ENCODE measurements at regions not wholly inside any gene's neighbourhood (a gene's known extent, or its start where the extent isn't known, plus 50 kb on each side); places are given as distances from the start of the nearest gene placed in this dataset.
"Not testable (repeated sequence)": the region's sequence is repeated elsewhere in the genome, so short reads cannot be mapped to it uniquely, and the experiment has no call there.

DNA sequence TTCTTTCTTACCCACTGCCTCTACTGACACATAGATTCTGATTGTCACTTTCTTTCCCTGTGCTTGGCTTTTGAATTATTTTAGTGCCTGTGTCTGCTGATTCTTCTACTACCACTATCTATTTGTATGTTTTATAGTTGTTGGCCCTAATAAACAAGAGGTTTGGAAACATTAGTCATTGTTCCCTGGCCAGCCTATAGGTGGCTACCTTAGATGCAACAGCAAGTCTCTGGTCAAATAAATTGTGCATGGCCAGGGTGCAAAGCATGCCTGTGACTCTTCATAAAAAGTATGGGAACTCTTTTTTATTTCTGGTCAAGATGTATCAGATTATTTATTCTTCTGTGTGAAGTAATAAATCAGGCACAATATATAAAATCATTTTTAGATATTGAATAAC is 124.4 kb downstream of the PLK2 start:
- Mint-ChIP-seq H3K27me3 (no peaks in the 10 kb centered on the region), H3K27ac (no peak overlapping the region), H3K4me3 (no peak overlapping the region), H3K36me3 (no peaks in the 10 kb centered on the region), H3K9me3 (no peaks in the 10 kb centered on the region), H3K4me1 (no peaks in the 10 kb centered on the region)
- CTCF ChIA-PET = no interaction called here
- no peak for DNase-seq

- no peaks in the 10 kb centered on the region for H3K9me3 Mint-ChIP-seq
- no peak overlapping the region for H3K4me3 Mint-ChIP-seq
- DNase-seq = no peak
- no peaks in the 10 kb centered on the region for H3K4me1 Mint-ChIP-seq
- H3K36me3 Mint-ChIP-seq = no peaks in the 10 kb centered on the region
- no peaks in the 10 kb centered on the region for H3K27me3 Mint-ChIP-seq
- CTCF ChIA-PET = no interaction called here
- no peak overlapping the region for H3K27ac Mint-ChIP-seq
These were observed 125.9 kb downstream of the PLK2 start for GRCh38 chr5:58334035-58334434.

- DNase-seq = no peak
- CTCF ChIA-PET = no interaction called here
- Mint-ChIP-seq H3K27ac (no peak overlapping the region), H3K27me3 (no peaks in the 10 kb centered on the region), H3K36me3 (no peaks in the 10 kb centered on the region), H3K4me1 (no peaks in the 10 kb centered on the region), H3K4me3 (no peak overlapping the region), H3K9me3 (no peaks in the 10 kb centered on the region)
These were observed 129.1 kb downstream of the PLK2 start for GRCh38 chr5:58330781-58331180.

DNA sequence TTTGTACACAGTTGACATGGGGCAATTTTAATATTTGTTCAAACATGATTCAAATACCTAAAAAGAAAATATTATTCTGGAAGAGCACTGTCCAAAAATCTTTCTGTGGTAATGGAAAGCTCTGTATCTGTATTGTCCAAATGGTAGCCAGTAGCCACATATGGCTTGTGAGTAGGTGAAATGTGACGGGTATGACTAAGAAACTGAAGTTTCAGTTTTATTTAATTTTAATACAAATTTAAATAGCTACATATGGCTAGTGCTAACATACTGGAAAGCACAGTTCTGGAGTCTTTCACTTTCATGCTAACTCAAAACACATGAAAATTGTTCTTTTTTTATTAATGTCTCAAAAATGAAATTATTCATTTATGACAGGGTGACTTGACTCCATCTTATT is 132.6 kb downstream of the PLK2 start:
- CTCF ChIA-PET = no interaction called here

GRCh38 chr5:58326022-58326421 is 133.9 kb downstream of the PLK2 start:
- no peaks in the 10 kb centered on the region for H3K4me1 Mint-ChIP-seq
- CTCF ChIA-PET = no interaction called here
- no peak for DNase-seq
- H3K36me3 Mint-ChIP-seq = no peaks in the 10 kb centered on the region
- H3K4me3 Mint-ChIP-seq = no peak overlapping the region
- no peak overlapping the region for H3K27ac Mint-ChIP-seq
- H3K9me3 Mint-ChIP-seq = no peaks in the 10 kb centered on the region
- H3K27me3 Mint-ChIP-seq = no peaks in the 10 kb centered on the region

More for the DNA sequence above, 132.6 kb downstream of the PLK2 start:
- H3K36me3 Mint-ChIP-seq = no peaks in the 10 kb centered on the region
- no peaks in the 10 kb centered on the region for H3K9me3 Mint-ChIP-seq
- H3K4me3 Mint-ChIP-seq = no peak overlapping the region
- no peak overlapping the region for H3K27ac Mint-ChIP-seq
- H3K27me3 Mint-ChIP-seq = no peaks in the 10 kb centered on the region
- no peak for DNase-seq
- H3K4me1 Mint-ChIP-seq = no peaks in the 10 kb centered on the region

- H3K27ac Mint-ChIP-seq = no peak overlapping the region
- H3K36me3 Mint-ChIP-seq = no peaks in the 10 kb centered on the region
- DNase-seq = no peak
- H3K4me1 Mint-ChIP-seq = no peaks in the 10 kb centered on the region
- CTCF ChIA-PET = no interaction called here
- no peak overlapping the region for H3K4me3 Mint-ChIP-seq
- H3K9me3 Mint-ChIP-seq = no peaks in the 10 kb centered on the region
- H3K27me3 Mint-ChIP-seq = no peaks in the 10 kb centered on the region
These were observed 137.4 kb downstream of the PLK2 start for GRCh38 chr5:58322453-58322852.

DNA sequence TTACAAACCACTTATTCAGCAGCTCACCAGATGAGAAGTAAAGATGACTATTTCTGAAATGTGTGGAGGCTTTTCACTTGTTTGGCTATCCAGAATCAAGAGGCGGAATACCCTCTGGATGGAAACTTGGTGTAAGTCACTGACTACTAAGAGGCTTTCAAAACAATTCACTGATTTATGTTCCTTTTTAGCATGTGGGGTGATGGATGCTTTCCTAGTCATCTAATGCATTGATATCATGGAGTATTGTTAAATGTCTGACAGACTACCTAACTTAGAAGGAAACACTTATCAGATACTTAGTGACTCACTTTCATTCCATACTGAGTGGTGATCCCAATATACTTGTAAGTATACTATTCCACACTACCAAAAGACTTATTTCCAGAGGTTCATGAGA is 141.4 kb downstream of the PLK2 start:
- H3K4me3 Mint-ChIP-seq = no peak overlapping the region
- no peaks in the 10 kb centered on the region for H3K27me3 Mint-ChIP-seq
- CTCF ChIA-PET = no interaction called here
- H3K27ac Mint-ChIP-seq = no peak overlapping the region
- no peaks in the 10 kb centered on the region for H3K9me3 Mint-ChIP-seq
- no peak for DNase-seq
- H3K4me1 Mint-ChIP-seq = no peaks in the 10 kb centered on the region
- H3K36me3 Mint-ChIP-seq = no peaks in the 10 kb centered on the region

DNA sequence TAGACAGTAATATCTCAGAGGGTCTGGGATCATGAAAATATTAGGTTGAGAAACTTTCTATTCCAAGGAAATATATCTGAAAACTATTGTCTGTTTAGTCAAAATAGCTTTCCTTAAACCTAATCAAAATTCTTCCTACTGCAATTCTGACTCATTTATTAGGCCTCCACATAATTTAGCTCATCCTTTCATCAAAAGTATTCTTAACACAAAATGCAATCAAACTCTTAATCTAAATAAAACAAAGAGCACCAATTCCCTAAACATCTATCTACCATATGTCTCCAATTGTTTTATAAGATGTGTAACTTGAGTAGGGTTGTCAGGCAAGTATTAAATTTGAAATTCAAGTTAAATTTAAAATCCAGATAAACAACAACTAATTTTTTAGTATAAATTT is 142.1 kb downstream of the PLK2 start:
- DNase-seq = no peak
- CTCF ChIA-PET = no interaction called here
- Mint-ChIP-seq H3K36me3 (no peaks in the 10 kb centered on the region), H3K27ac (no peak overlapping the region), H3K4me1 (no peaks in the 10 kb centered on the region), H3K4me3 (no peak overlapping the region), H3K9me3 (no peaks in the 10 kb centered on the region), H3K27me3 (no peaks in the 10 kb centered on the region)

DNA sequence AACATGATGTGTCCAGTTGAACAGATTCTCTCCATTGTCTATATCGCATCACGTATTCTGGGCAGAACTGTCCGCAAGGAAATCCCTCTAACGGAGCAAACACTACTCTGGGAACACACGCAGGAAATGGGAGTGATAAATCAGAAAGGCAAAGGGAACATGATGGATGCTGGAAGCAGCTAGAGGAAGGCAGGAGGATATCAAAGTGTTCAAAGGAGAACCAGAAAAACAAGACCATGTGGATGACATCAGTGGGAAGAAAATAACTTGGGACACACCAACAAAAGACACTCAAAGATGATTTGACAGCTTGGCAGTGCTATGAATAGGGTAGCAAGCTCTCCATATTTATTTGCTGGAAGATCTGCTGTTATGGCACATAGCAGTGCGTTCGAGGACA is 142.9 kb downstream of the PLK2 start:
- no peak for DNase-seq
- H3K4me3 Mint-ChIP-seq = no peak overlapping the region
- CTCF ChIA-PET = no interaction called here
- H3K27me3 Mint-ChIP-seq = no peaks in the 10 kb centered on the region
- no peak overlapping the region for H3K27ac Mint-ChIP-seq
- no peaks in the 10 kb centered on the region for H3K9me3 Mint-ChIP-seq
- no peaks in the 10 kb centered on the region for H3K4me1 Mint-ChIP-seq
- H3K36me3 Mint-ChIP-seq = no peaks in the 10 kb centered on the region

GRCh38 chr5:58315794-58316193 is 144.1 kb downstream of the PLK2 start:
- Mint-ChIP-seq H3K27me3 (no peaks in the 10 kb centered on the region), H3K27ac (no peak overlapping the region), H3K9me3 (no peaks in the 10 kb centered on the region), H3K4me1 (no peaks in the 10 kb centered on the region), H3K4me3 (no peak overlapping the region), H3K36me3 (no peaks in the 10 kb centered on the region)
- CTCF ChIA-PET = no interaction called here
- DNase-seq = no peak

GRCh38 chr5:58314356-58315210 is 145.3 kb downstream of the PLK2 start:
- CTCF ChIA-PET = no interaction called here
- H3K9me3 Mint-ChIP-seq = no peaks in the 10 kb centered on the region
- no peaks in the 10 kb centered on the region for H3K27me3 Mint-ChIP-seq
- no peak overlapping the region for H3K4me3 Mint-ChIP-seq
- no peak overlapping the region for H3K27ac Mint-ChIP-seq
- no peaks in the 10 kb centered on the region for H3K36me3 Mint-ChIP-seq
- no peak for DNase-seq
- H3K4me1 Mint-ChIP-seq = no peaks in the 10 kb centered on the region

- Mint-ChIP-seq H3K4me3 (no peak overlapping the region), H3K36me3 (no peaks in the 10 kb centered on the region), H3K27me3 (no peaks in the 10 kb centered on the region), H3K27ac (no peak overlapping the region), H3K4me1 (no peaks in the 10 kb centered on the region), H3K9me3 (no peaks in the 10 kb centered on the region)
- CTCF ChIA-PET = no interaction called here
- DNase-seq = no peak
These were observed 147.6 kb downstream of the PLK2 start for GRCh38 chr5:58312299-58312698.

GRCh38 chr5:58311526-58311925 is 148.4 kb downstream of the PLK2 start:
- no peak for DNase-seq
- Mint-ChIP-seq H3K4me1 (no peaks in the 10 kb centered on the region), H3K27me3 (no peaks in the 10 kb centered on the region), H3K27ac (no peak overlapping the region), H3K36me3 (no peaks in the 10 kb centered on the region), H3K9me3 (no peaks in the 10 kb centered on the region), H3K4me3 (no peak overlapping the region)
- CTCF ChIA-PET = no interaction called here

GRCh38 chr5:58308384-58308783 is 151.5 kb downstream of the PLK2 start:
- DNase-seq, H3K4me1 Mint-ChIP-seq, H3K27me3 Mint-ChIP-seq, H3K27ac Mint-ChIP-seq, CTCF ChIA-PET, H3K4me3 Mint-ChIP-seq, H3K9me3 Mint-ChIP-seq, H3K36me3 Mint-ChIP-seq: not testable (repeated sequence)

DNA sequence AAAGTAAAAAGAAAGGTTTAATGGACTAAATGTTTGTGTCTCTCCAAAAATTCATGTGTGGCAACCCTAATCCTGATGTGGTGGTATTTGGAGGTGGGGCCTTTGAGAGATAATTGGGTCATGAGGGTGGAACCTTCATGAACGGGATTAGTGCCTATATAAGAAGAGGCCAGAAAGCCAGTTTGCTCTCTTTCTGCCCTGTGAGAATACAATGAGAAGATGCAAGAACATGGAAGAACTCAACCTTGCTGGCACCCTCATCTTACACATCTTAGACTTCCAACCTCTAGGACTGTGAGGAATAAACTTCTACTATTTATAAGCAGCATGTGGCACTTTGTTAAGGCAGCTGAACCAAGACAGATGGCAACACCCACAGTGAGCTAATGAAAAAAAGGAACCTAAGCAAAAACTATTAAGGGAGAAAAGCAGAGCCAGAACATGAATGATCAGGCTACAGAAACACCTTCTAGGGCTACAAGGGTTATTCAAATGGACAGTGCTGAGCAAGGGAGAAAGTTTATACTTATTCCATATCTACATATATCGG is 159.5 kb downstream of the PLK2 start:
- H3K9me3 Mint-ChIP-seq = no peaks in the 10 kb centered on the region
- H3K27me3 Mint-ChIP-seq = no peaks in the 10 kb centered on the region
- no peaks in the 10 kb centered on the region for H3K36me3 Mint-ChIP-seq
- no peak overlapping the region for H3K4me3 Mint-ChIP-seq
- H3K27ac Mint-ChIP-seq = no peak overlapping the region
- no peaks in the 10 kb centered on the region for H3K4me1 Mint-ChIP-seq
- CTCF ChIA-PET = no interaction called here
- no peak for DNase-seq

Data from activated naive CD4-positive, alpha-beta T cell treated with anti-CD3 and anti-CD28 coated beads, Interleukin-2, amount 10 ng/mL, durations not matched to agents 7 days and 5 days (primary cell).